GM18507 (cell line): ENCODE measurements at regions not wholly inside any gene's neighbourhood (a gene's known extent, or its start where the extent isn't known, plus 50 kb on each side); places are given as distances from the start of the nearest gene placed in this dataset.

Experiments used
- DNase-seq: peaks from one replicate; pipeline ENCODE4 v3.0.0; 2011; ENCODE audit warnings: low read depth; ENCODE audit not compliant: insufficient read length; ENCODE audit errors: extremely low spot score
- FAIRE-seq: peaks from 2 replicates; lab custom pipeline; 2011; peaks lifted over from hg19 to GRCh38; lab: Jason Lieb, UNC

DNA sequence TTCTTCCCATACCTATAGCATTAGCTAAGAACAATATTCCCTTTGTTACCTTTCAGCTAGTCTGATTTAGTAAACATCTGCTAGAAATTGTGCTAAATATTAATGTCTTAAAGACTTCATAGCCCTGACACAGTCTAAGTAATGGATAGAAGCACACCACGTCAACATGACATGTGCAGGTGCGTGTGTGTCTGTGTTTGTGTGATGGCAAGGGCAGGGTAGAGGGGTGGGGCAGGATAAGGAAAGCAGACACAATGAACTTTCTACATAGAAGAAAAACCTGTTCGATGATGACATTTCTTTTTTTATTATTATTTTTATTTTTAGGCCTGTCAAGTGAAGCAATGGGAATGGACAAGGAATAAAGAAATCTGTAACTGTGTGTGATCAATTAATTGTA is 223.3 kb downstream of the NOL4 start:
- DNase-seq, result no peak
- no peak for FAIRE-seq

DNA sequence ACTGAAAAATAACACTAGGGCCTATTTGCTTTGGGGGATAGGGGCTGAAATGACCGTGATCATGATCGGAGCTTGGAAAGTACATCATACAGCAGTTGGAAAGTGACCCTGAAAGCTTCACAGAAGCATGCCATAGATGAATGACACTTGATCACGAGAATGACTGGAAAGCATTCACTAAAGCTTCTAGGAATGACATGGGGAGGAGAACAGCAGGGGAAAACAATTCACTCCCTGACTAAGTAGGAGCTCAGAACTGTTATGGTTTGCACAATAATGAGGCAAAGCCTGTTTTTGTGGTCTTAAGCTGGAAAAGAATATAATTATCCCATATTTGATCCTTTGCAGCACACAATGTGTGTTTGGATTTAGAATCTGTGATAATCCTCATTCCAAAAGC is 237.5 kb downstream of the NOL4 start:
- FAIRE-seq (no peak), DNase-seq (no peak)

DNA sequence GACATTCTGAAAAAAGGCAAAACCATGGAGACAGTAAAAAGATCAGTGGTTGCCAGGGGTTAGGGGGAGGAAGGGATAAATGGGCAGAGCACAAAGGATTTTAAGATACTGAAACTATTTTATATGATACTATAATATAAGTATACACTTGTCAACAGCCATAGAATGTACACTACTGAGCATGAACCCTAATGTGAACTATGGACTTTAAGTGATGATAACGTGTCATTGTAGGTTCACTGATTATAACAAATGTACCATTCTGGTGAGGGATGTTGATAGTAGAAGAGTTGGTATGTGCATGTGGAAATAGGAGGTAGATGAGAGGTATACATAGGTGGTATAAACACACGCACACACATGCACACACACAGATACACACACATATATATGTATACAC is 241.6 kb downstream of the NOL4 start:
- FAIRE-seq, result no peak
- DNase-seq, result no peak

DNA sequence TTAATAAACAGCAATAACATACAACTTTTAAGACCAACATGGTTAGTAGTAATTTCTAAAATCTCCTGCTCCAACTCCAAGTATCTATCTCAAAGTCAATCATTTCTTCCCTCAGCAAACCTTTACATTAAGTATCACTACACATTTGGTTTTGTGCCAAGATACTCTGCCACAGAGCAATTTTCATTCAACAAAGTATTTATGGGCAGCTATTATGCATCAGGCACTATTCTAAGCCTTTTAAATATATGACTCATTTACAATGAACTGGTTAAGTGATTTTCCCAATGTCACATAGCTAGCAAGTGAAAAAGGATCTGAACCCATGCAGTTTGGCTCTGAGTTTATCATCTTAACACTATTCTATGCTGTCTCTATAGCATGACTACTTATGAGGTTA is 264.3 kb downstream of the NOL4 start:
- no peak for DNase-seq
- no peak for FAIRE-seq

DNA sequence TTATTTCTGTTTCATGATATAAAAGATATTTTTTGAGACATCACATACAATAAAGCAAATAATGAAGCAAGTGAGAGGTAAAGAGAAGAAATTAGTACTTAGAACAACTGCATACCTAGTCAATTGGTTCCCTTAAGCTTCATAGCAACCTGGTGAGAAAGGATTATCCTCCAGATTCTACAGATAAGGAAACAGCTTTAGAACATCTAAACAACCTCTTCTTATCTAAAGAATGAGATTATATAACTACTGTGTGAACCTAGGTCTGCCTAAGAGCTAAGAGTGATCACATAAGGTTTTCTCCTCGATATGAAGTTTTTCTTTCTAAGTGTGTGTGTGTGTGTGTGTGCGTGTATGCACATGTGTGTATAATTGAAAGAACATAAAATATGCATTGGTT is 265.1 kb downstream of the NOL4 start:
- FAIRE-seq (no peak), DNase-seq (no peak)

DNA sequence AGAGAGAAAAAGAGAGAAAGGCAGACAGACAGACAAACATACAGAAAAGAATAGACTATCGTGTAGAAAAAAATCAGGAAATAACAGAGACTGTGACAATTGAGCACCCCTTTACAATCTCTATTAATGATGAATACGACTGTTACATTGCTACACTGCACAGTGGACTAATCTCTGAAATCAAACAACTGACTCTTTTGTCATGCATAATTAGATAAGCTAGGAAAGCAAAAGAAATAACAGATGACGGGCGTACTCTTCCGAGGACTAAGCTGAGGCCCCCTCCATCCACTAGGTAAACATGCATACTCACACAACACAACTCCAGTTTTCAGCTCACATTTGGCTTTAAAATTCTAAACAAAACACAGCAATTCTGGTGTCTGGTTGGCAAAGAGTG is 267.0 kb downstream of the NOL4 start:
- DNase-seq, result no peak
- no peak for FAIRE-seq

DNA sequence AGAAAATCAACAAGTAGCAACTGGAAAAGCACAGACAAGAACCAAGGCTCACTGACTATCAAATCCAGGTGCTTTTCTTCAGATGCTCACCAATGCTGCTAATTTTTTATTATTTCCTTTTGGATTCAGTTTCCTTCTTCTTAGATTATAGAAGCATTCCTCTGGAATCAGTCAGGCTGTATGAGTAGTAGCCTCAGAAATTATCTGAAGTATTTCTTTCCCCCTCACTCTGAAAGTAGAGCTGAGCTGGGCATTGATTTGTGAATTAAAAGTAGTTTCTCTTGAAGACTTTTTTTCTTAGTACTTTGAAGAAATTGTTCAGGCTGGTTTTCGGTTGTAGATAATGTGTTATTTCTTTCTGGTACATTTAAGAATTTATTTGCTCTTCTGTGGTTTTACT is 273.7 kb downstream of the NOL4 start:
- no peak for DNase-seq
- FAIRE-seq, result no peak

DNA sequence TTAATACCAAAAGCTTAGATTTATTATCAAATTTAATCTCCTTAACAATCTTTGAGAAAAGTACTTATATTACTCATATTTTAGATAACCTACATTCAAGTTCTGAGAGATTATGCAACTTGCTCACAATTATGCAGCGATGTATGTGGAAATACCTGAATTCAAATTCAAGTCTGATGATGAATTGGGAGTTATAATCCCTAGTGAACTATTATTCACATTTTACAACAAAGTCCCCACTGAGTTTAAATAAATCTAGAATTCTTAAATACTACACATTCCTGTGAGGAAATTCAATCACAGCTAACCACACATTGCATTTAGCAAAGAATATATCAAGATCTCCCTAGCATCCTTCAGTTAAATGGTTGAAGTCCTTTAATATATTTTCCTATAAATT is 278.4 kb downstream of the NOL4 start:
- FAIRE-seq (no peak), DNase-seq (no peak)

DNA sequence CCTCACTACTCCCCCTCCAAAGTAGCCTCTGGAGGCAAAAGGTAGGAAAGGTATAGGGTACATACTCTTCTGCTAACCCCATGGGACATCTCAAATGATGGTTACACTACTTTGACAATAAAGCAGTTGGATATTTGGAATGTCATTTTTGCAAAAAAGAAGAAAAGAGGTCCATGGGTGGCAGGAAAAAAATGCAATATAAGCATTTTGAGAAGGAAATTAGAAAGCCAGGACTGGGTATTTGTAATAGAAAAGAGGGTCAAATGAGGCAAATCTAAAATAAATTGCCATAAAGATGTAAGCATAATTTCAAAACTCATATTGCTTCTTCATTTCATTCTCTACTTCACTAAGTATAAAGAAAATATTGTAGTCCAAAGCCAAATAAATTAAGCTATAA is 280.2 kb downstream of the NOL4 start:
- DNase-seq (no peak), FAIRE-seq (no peak)

DNA sequence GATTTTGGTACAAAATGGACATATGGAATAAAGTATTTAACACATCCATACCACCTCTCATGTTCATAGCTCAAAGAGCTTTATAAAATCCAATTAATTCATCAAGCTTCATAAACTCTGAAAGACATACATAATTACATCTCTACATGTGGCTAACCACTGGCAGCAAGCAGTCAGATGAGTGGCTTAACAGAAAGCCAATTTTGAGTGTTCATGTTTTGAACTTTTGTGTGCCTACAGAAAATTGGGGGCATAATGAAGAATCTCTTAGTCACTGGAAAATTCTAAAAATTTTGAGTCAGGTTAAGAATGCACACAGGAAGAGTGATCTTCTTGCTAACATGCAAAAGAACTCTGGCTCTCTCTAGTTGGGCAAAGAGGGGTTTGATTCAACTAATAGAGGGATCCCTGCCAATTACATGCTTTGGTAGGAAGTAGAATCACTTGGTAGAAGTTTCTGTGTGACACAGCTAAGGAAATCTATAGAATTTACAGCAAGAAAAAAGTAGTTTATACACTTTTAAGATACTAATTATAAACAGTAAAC is 287.4 kb downstream of the NOL4 start:
- FAIRE-seq (no peak), DNase-seq (no peak)

DNA sequence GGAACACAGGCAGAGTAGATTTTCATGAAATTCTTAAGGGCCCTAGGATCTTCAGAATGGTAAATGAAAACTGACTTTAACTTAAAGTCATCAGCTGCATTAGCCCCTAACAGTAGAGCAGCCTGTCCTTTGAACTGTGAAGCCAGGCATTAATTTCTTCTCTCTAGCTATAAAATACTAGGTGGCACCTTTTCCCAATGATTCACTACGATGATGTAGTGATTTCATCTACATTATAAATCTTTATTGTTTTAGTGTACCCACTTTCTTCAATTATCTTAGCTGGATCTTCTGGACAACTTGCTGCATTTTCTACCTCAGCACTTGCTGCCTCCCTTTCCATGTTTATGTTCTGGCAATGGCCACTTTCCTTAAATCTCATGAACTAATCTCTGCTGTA is 290.5 kb downstream of the NOL4 start:
- no peak for DNase-seq
- no peak for FAIRE-seq

DNA sequence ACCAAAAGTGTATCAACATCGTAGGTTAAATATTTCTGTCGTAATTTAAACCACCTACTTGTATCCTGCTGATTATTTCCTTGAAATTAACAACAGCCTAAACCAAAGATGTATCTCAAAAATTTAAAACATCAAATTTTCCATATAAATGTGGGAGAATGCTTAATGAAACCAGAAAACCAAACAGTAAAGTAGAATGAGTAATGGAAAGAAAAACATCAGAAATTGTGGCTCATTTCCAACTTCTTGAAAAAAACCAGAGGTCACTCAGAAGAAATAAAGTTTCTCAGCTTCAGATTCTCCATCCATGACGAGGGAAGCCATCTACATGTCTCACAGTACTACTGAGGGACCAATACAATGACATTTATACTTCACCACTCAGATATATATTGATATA is 296.5 kb downstream of the NOL4 start:
- FAIRE-seq (no peak), DNase-seq (no peak)

DNA sequence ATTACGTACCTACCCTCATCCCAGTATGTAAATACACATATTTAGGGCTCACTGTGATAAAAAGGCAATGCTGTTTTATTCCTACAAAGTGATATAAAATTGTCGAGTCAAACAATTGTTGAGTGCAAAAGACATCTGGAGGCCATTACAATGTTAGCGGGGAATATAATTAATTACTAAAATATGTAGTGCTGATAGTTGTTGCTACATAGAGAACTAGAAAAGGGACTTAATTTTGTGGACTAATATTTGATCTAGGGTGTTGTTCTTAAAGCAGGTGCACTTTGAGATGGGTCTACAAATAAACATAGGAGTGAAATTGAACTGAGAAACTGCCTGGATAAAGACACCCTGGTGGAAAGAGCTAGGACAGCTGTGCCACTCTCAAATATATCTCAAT is 300.1 kb downstream of the NOL4 start:
- FAIRE-seq, result no peak
- no peak for DNase-seq

DNA sequence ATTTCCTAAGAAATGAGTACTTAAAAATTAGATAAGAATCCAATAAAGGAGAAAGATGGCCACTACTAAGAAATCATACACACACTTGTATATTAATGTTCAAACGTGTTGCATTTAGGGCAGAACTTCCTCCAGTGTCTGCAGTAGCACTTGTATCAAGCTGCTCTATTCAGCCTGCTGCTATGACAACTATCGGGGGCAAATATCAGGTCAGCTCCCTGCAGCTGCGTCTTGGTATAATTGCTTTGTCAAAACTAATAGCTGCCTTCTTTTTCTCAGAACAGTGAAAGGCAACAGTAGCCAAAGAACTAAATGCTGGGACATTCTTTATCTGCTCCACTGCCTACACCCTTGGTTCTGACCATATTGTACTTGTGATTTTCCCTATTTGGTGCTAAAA is 300.7 kb downstream of the NOL4 start:
- no peak for DNase-seq
- no peak for FAIRE-seq

DNA sequence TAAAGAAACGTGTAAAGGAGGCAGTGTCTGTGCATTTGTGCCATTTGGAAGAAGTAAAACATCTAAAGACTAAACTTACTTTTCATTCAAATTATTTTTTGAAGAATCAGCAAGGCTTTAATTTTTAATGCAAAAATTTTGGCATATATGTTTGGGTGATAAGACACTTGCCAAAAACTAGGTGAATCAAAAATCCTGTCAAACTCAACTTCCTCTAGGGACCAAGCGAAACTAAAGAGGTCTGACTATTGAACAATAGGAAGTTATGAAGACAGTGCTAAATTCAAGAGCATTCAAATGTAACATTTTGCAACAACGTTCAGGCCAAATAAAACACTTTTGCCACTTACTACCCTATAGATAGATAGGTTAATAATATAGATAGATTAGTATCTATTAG is 306.1 kb downstream of the NOL4 start:
- DNase-seq (no peak), FAIRE-seq (no peak)

DNA sequence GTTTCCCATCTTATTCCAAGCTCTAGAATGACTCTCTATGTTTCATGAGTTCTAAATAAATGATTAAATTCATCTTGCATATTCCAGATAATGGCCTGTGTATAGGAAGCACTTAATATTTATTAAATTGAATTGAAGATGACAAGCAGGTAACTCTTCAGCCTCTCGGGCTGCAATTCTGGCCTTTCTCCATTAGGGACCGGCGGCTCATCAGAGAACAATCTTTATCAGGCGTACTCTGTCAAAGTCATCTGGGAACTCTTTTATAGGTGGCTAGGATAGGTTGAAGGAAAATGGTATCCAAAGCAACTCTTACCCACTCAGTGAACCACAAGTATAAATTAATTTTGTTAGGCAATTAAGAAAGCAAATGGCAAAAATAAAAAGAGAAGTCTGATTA is 308.5 kb downstream of the NOL4 start:
- no peak for DNase-seq
- no peak for FAIRE-seq

DNA sequence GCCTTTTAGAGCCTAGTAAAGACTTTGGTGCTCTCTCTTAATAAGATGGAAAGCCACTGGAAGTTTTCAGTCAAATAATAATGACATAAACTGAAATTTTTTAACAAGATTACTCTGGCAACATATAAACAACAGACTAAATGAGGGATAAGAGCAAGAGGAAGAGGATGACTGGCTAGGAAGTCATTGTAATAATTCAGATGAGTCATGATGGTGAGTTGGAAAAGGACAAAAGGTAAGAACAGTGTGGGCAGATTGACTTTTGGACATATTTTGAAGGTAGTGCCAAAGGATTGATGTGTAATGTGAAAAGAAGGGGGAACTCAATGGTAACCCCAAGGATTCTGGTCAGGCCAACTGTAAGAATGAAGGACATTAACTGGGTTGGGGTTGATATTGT is 310.3 kb downstream of the NOL4 start:
- DNase-seq, result no peak
- FAIRE-seq, result no peak

DNA sequence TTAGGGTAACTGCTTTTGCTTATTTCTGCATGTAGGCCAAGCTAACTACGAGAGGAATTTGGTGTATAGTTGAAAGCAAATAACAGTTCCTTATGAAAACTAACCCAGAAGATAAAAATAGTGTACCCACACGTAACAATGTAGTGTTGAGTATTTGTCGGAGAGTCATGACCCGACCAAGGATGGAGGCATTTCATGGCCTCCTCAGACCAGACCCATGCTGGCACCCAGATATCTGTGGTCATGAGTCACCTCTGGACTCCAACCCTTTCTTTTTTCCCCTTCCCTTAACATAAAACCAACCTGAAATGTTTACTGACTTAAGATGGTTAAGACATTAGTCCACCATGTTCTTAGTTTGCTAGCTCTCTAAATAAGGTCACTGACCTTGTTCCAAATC is 318.7 kb downstream of the NOL4 start:
- FAIRE-seq (no peak), DNase-seq (no peak)

DNA sequence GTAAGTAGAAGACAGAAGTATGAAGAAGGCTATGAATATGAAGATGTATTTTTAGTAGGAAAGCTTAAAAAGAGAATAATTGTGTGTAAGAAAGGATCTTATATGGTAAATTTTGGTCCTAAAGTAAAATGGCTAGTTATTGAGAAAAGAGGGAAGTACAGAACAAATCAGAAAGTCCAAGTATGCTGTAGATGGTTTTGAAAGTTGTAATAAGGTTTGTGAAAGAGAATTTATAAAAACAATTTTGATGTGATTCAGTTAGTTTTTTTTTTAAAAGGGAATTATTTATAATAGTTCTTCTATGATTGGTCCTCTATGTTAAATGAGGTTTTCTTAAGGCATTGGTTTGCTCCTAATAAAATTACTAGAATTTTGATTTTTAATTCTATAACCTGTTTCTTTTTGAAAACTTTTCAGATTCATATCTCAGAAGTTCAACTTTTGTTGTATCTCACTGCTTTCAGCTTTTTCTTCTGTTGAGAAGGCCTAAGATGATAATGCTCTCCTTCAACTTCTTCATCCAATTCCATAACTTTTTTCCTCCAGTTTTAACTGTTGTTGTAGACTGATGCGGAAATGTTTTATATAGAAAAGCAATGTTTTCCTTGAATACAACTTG is 322.7 kb downstream of the NOL4 start:
- DNase-seq (no peak), FAIRE-seq (no peak)

DNA sequence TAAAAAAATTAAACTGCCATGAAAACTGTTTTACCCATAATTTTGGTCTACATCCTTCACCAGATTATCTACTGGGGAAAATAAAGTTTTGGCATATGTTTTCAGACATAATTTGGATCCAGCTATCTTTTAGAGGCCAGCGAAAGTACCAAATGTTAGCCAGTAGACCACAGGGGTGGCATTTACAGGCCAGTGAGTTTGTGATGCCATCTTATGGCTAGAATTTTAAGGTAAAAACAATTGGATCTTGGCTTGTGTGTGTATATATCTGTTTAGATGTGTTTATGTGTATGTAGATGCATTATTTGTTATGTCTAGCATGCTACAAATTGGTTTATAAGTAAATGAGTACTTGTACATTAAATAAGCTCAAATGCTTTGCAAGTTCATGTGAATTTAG is 322.6 kb downstream of the ASXL3 start:
- DNase-seq (no peak), FAIRE-seq (no peak)

DNA sequence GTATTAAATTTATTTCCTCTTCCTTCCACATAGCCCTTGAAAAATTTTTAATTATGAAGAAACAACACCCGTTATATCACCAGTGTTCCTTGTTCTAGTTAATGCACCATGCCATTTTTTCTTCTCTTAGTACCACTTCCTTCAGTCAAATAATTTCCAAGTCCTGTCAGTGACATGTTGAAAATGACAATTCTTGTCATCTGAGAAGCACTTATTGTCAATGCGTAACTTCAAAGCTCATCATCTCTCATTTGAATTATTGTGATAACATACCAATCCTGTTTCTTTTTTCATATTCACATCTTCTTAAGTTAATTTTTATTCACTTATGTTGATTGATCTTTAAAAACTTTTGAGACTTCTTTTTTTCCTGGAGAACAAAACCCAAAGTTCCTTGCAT is 320.4 kb downstream of the ASXL3 start:
- FAIRE-seq, result no peak
- DNase-seq, result no peak

DNA sequence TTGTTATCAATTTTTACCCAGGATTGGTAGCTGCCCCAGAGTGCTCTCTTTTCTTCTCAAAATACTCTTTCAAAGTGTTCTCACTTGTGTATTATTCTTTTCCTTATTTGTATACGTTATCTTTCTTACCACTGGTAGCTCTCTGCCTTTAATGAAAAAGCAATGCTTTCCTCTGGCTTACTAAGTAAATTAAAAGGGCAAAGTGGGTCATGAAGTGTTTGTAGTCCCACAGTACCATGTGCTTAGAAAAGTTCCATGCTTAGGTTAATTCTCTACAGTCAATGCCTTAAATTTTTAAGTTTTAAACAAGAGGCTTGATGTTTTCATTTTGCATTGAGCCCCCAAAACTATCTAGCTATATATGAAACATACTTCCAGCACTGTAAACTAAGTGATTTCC is 300.2 kb downstream of the ASXL3 start:
- FAIRE-seq, result no peak
- no peak for DNase-seq
